K562 (cell line): ENCODE measurements at regions not wholly inside any gene's neighbourhood (a gene's known extent, or its start where the extent isn't known, plus 50 kb on each side); places are given as distances from the start of the nearest gene placed in this dataset.

Experiments used
- ATAC-seq: fragments of 200-7000 bp; cut with Tn5 transposase; 3 replicates; pipeline ENCODE4 v1.9.1; 2020; ENCODE audit warnings: moderate library complexity
- BruUV-seq: library from RNA; stranded (reverse); fragments of 400-500 nt; replicated peaks from 2 replicates; lab custom pipeline; 2021; lab: Mats Ljungman, UMichigan
- CTCF ChIA-PET: fragments of 300-600 bp; formaldehyde crosslinking; extraction: SDS; loops from one replicate; lab custom pipeline; 2021; ENCODE audit warnings: low intra/inter-chr PET ratio; lab: Yijun Ruan, JAX
- POLR2A ChIA-PET: fragments of 300-600, 350-650 bp; sonication (Branson Sonifier 250); formaldehyde crosslinking; extraction: SDS; loops from one replicate; lab custom pipeline; 2021; ENCODE audit warnings: antibody characterized with exemption, inconsistent platforms; lab: Yijun Ruan, JAX
- DNase-seq, 4 experiments: peaks; one replicate each; pipeline versions ENCODE4 v3.0.0 to v3.0.0-alpha.2; 2011 to 2018; ENCODE audit warnings: low spot score in 3 of 4, mixed read lengths in 3 of 4; ENCODE audit errors: extremely low read depth in 1 of 4
- FAIRE-seq: peaks from 2 replicates; lab custom pipeline; 2011; peaks lifted over from hg19 to GRCh38; lab: Jason Lieb, UNC
- H2AFZ ChIP-seq: 2 replicates; pipeline ENCODE4 v1.6.0; 2011; ENCODE audit warnings: low read depth, low read length, control low read depth, inconsistent platforms
- H3K27ac ChIP-seq: fragments of 200-600 bp; 3 replicates; pipeline ENCODE4 v1.8.0; 2011; ENCODE audit warnings: low read depth, mild to moderate bottlenecking, control low read depth, inconsistent platforms, low read length, moderate library complexity, mixed read lengths; ENCODE audit errors: extremely low read depth
- H3K27me3 ChIP-seq, 2 experiments: fragments of 300-600 bp in 1 of 2; 2 replicates in 1 of 2; 3 replicates in 1 of 2; pipeline versions ENCODE4 v1.6.0 to v1.8.0; 2011; ENCODE audit warnings: inconsistent platforms in 2 of 2, low read length in 2 of 2, mild to moderate bottlenecking in 1 of 2, mixed read lengths in 1 of 2, moderate library complexity in 1 of 2; ENCODE audit not compliant: control insufficient read depth in 2 of 2, insufficient read depth in 2 of 2
- H3K36me3 ChIP-seq: fragments of 300-600 bp; 3 replicates; pipeline ENCODE4 v1.8.0; 2011; ENCODE audit warnings: mild to moderate bottlenecking, low read length, inconsistent platforms; ENCODE audit not compliant: control insufficient read depth, insufficient read depth
- H3K4me1 ChIP-seq, 2 experiments: fragments of 200-600 bp in 1 of 2; replicated peaks in 1 of 2; 2 replicates in 1 of 2; 3 replicates in 1 of 2; pipeline versions ENCODE4 v1.5.1 to v1.8.0; 2011; ENCODE audit warnings: inconsistent platforms in 2 of 2, low read length in 2 of 2, mild to moderate bottlenecking in 1 of 2, mixed read lengths in 1 of 2, moderate library complexity in 1 of 2; ENCODE audit not compliant: control insufficient read depth in 2 of 2, insufficient read depth in 2 of 2
- H3K4me2 ChIP-seq: 2 replicates; pipeline ENCODE4 v1.6.1; 2011; ENCODE audit warnings: low read length, control low read depth, inconsistent platforms, mixed read lengths; ENCODE audit not compliant: insufficient read depth
- H3K4me3 ChIP-seq: fragments of 200-600 bp; sonication (generic), shearing (Covaris generic); 2 replicates; pipeline ENCODE4 v1.5.1; 2016; ENCODE audit warnings: control low read depth, inconsistent platforms
- H3K79me2 ChIP-seq: fragments of 200-600 bp; 3 replicates; pipeline ENCODE4 v1.8.0; 2011; ENCODE audit warnings: low read length, inconsistent platforms; ENCODE audit not compliant: control insufficient read depth, insufficient read depth
- H3K9ac ChIP-seq, 2 experiments: 2 replicates each; pipeline versions ENCODE4 v1.6.0 to v1.6.1; 2011; ENCODE audit warnings: low read depth in 2 of 2, low read length in 2 of 2, control low read depth in 1 of 2, inconsistent platforms in 1 of 2, mild to moderate bottlenecking in 1 of 2, mixed read lengths in 1 of 2; ENCODE audit not compliant: insufficient read depth in 1 of 2
- H3K9me1 ChIP-seq: one replicate; pipeline ENCODE4 v1.6.0; 2011; ENCODE audit warnings: inconsistent platforms, mild to moderate bottlenecking, low read length, moderate library complexity; ENCODE audit not compliant: control insufficient read depth, insufficient read depth
- H3K9me3 ChIP-seq: replicated peaks from 2 replicates; pipeline ENCODE4 v1.5.1; 2011; ENCODE audit warnings: low read depth, low read length, inconsistent platforms; ENCODE audit not compliant: control insufficient read depth, insufficient read depth
- H4K20me1 ChIP-seq: replicated peaks from 2 replicates; pipeline ENCODE4 v1.6.1; 2011; ENCODE audit warnings: low read length, inconsistent platforms, mixed read lengths; ENCODE audit not compliant: control insufficient read depth, insufficient read depth
- CREB5 ChIP-seq: fragments of 250-450 bp; sonication (Bioruptor Pico); IDR thresholded peaks from 2 replicates; pipeline ENCODE4 v1.5.0; 2020; ENCODE audit warnings: mild to moderate bottlenecking
- EHMT2 ChIP-seq: fragments of 450-650 bp; IDR thresholded peaks from 2 replicates; pipeline ENCODE4 v1.6.1; 2018; ENCODE audit warnings: antibody characterized with exemption
- GTF2F1 ChIP-seq: IDR thresholded peaks from 2 replicates; pipeline ENCODE4 v1.6.1; 2011; ENCODE audit warnings: low read depth, low read length, improper control_type of control experiment
- HDAC8 ChIP-seq: fragments of 450-650 bp; IDR thresholded peaks from 2 replicates; pipeline ENCODE4 v1.6.1; 2016; ENCODE audit warnings: mild to moderate bottlenecking, missing genetic modification characterization, moderate library complexity, missing compliant biosample characterization
- HNRNPK ChIP-seq: fragments of 200-400 bp; formaldehyde crosslinking; IDR thresholded peaks from one replicate; pipeline ENCODE4 v1.6.1; 2018; ENCODE audit warnings: mild to moderate bottlenecking, low read depth, low read length; ENCODE audit not compliant: poor library complexity, severe bottlenecking
- KDM2B ChIP-seq: fragments of 250-450 bp; sonication (Bioruptor Pico); IDR thresholded peaks from 2 replicates; pipeline ENCODE4 v1.8.0; 2021; ENCODE audit warnings: mild to moderate bottlenecking, moderate library complexity
- PHF21A ChIP-seq: fragments of 450-650 bp; IDR thresholded peaks from 2 replicates; pipeline ENCODE4 v1.6.1; 2017; ENCODE audit warnings: low read depth, borderline replicate concordance
- PHF8 ChIP-seq: fragments of 200-600 bp; sonication (generic); IDR thresholded peaks from 2 replicates; pipeline ENCODE4 v1.6.1; 2012; ENCODE audit warnings: mixed run types, mild to moderate bottlenecking, inconsistent platforms, low read length, moderate library complexity, borderline replicate concordance
- PYGO2 ChIP-seq: fragments of 450-650 bp; IDR thresholded peaks from 2 replicates; pipeline ENCODE4 v1.6.1; 2016; ENCODE audit warnings: mild to moderate bottlenecking, missing genetic modification characterization, moderate library complexity, missing compliant biosample characterization
- RBM14 ChIP-seq: fragments of 200-400 bp; formaldehyde crosslinking; IDR thresholded peaks from 2 replicates; pipeline ENCODE4 v1.6.1; 2018; ENCODE audit warnings: low read depth, mild to moderate bottlenecking, low read length, moderate library complexity, borderline replicate concordance; ENCODE audit not compliant: insufficient read depth
- RFX7 ChIP-seq: fragments of 250-450 bp; sonication (Bioruptor Pico); IDR thresholded peaks from 2 replicates; pipeline ENCODE4 v1.5.1; 2021; ENCODE audit warnings: mild to moderate bottlenecking
- TCFL5 ChIP-seq: fragments of 250-450 bp; sonication (Bioruptor Pico); conservative IDR thresholded peaks from 2 replicates; pipeline ENCODE4 v1.6.1; 2021; ENCODE audit warnings: mild to moderate bottlenecking, moderate library complexity, matching md5 sums
- TEAD4 ChIP-seq, 2 experiments: sonication (generic) in 1 of 2; formaldehyde crosslinking in 1 of 2; IDR thresholded peaks; 2 replicates each; pipeline versions ENCODE4 v1.6.1 to v1.8.0; 2012 to 2022; ENCODE audit warnings: borderline replicate concordance in 1 of 2, inconsistent platforms in 1 of 2, low read length in 1 of 2, mild to moderate bottlenecking in 1 of 2, missing genetic modification reagents in 1 of 2
- ZEB2 ChIP-seq: fragments of 450-650 bp; IDR thresholded peaks from 2 replicates; pipeline ENCODE4 v1.6.1; 2016
- ZNF134 ChIP-seq: fragments of 250-450 bp; sonication (Bioruptor Pico); conservative IDR thresholded peaks from 2 replicates; pipeline ENCODE4 v1.4.0; 2020
- ZNF184 ChIP-seq: sonication (generic); formaldehyde crosslinking; IDR thresholded peaks from 2 replicates; pipeline ENCODE4 v1.5.0; 2020; ENCODE audit warnings: missing genetic modification reagents
- ZNF3 ChIP-seq: fragments of 250-450 bp; sonication (Bioruptor Pico); IDR thresholded peaks from 2 replicates; pipeline ENCODE4 v1.5.0; 2021; ENCODE audit warnings: mild to moderate bottlenecking, moderate library complexity
- ZNF395 ChIP-seq: fragments of 200-800 bp; sonication (Bioruptor generic); IDR thresholded peaks from 2 replicates; pipeline ENCODE4 v1.6.1; 2017; ENCODE audit warnings: missing genetic modification characterization, missing compliant biosample characterization
- ZNF408 ChIP-seq: fragments of 250-450 bp; sonication (Bioruptor Pico); IDR thresholded peaks from 2 replicates; pipeline ENCODE4 v1.4.0; 2020; ENCODE audit warnings: low read depth, mild to moderate bottlenecking, moderate library complexity
- ZNF507 ChIP-seq: conservative IDR thresholded peaks from 2 replicates; pipeline ENCODE4 v1.6.1; 2017; ENCODE audit warnings: missing genetic modification characterization, missing compliant biosample characterization
- ZNF77 ChIP-seq: fragments of 250-450 bp; sonication (Bioruptor Pico); IDR thresholded peaks from 2 replicates; pipeline ENCODE4 v1.5.0; 2020
- WGBS: fragments of 100-300 bp; shearing (Covaris generic); methylation state at CpG from one replicate; pipeline ENCODE4 v1.1.6; 2016; ENCODE audit warnings: low coverage, mixed read lengths; ENCODE audit not compliant: insufficient coverage; ENCODE audit errors: missing lambda C conversion rate; 5-methylcytosine and 5-hydroxymethylcytosine counted together
- in situ Hi-C: fragments of 300-500 bp; cut with MboI; formaldehyde crosslinking; loops from 4 replicates; pipeline ENCODE4 v1.15.0; 2018; ENCODE audit warnings: inconsistent platforms, mixed read lengths
- intact Hi-C: fragments of 100-400 bp; cut with micrococcal nuclease; formaldehyde crosslinking; loops from 2 replicates; pipeline ENCODE4 v1.14.2; 2022

GRCh38 chr5:91639744-91640143, 256.6 kb upstream of the ARRDC3 start (continued):
- TF ChIP-seq EHMT2 (no peak), KDM2B (no peak)

- TF ChIP-seq GTF2F1 (no peak), ZEB2 (no peak), ZNF77 (CRISPR knock-in tag) (no peak), PHF8 (no peak), ZNF395 (CRISPR knock-in tag) (no peak), ZNF3 (CRISPR knock-in tag) (no peak), HDAC8 (tag) (no peak), PYGO2 (tag) (no peak), HNRNPK (no peak), ZNF507 (tag) (no peak), PHF21A (no peak), CREB5 (no peak), TCFL5 (no peak), ZNF184 (CRISPR knock-in tag) (no peak), RFX7 (no peak), RBM14 (no peak), ZNF408 (no peak), TEAD4 (IDR thresholded peaks at IDR 0.05; ENCODE audit: low read length) (no peak), TEAD4 (CRISPR knock-in tag; IDR thresholded peaks at IDR 0.05; ENCODE audit: borderline replicate concordance) (no peak), ZNF134 (CRISPR knock-in tag) (no peak)
- TF ChIP-seq, all 486 proteins: peak for 0
- FAIRE-seq (no peak), DNase-seq (no peak), ATAC-seq (no peak)
- no peak overlapping the region for H3K9ac ChIP-seq
- CTCF ChIA-PET: no interaction called here
- no peaks in the 10 kb centered on the region for H3K27me3 ChIP-seq
- H4K20me1 ChIP-seq: no peaks in the 10 kb centered on the region
- WGBS: 0% methylated on average over 1 of the region's 1 CpG
- H2AFZ ChIP-seq: no peak overlapping the region
- no peaks in the 10 kb centered on the region for H3K36me3 ChIP-seq
- no TSS peak for BruUV-seq
- no peaks in the 10 kb centered on the region for H3K9me3 ChIP-seq
- H3K4me3 ChIP-seq: no peak overlapping the region
- no peaks in the 10 kb centered on the region for H3K79me2 ChIP-seq
- H3K4me2 ChIP-seq: no peak overlapping the region
- POLR2A ChIA-PET: no interaction called here
- H3K9me1 ChIP-seq: no peaks in the 10 kb centered on the region
- no peak overlapping the region for H3K27ac ChIP-seq
- in situ Hi-C loops (no loop called here), intact Hi-C loops (no loop called here)
- H3K4me1 ChIP-seq: no peaks in the 10 kb centered on the region
Measured at GRCh38 chr5:91638010-91638409, 254.9 kb upstream of the ARRDC3 start.
